Aorta (tissue), 5 donors: ENCODE measurements at regions not wholly inside any gene's neighbourhood (a gene's known extent, or its start where the extent isn't known, plus 50 kb on each side); places are given as distances from the start of the nearest gene placed in this dataset.

Experiments
- ATAC-seq: fragments of 200-7000 bp; cut with Tn5 transposase; one replicate; pipeline ENCODE4 v1.9.1; 2022; ENCODE audit warnings: moderate library complexity; ENCODE audit not compliant: low FRiP score
- DNase-seq, 2 donors: peaks; one replicate each; pipeline ENCODE4 v3.0.0-alpha.2; 2020
- H3K27ac ChIP-seq, 2 donors: one replicate each; pipeline ENCODE4 v1.5.1; 2013; ENCODE audit warnings: low read length in 2 of 2, mild to moderate bottlenecking in 2 of 2, moderate library complexity in 2 of 2, control low read depth in 1 of 2, inconsistent platforms in 1 of 2, low read depth in 1 of 2
- H3K27me3 ChIP-seq, 2 donors: one replicate each; pipeline ENCODE4 v1.6.1; 2013; ENCODE audit warnings: control low read depth in 1 of 2, low read length in 1 of 2, mild to moderate bottlenecking in 1 of 2, moderate library complexity in 1 of 2; ENCODE audit not compliant: insufficient read depth in 2 of 2, control insufficient read depth in 1 of 2
- H3K36me3 ChIP-seq, 2 donors: one replicate each; pipeline ENCODE4 v1.6.1; 2013; ENCODE audit warnings: control low read depth in 1 of 2, low read length in 1 of 2, mild to moderate bottlenecking in 1 of 2; ENCODE audit not compliant: insufficient read depth in 2 of 2, control insufficient read depth in 1 of 2
- H3K4me1 ChIP-seq, 2 donors: one replicate each; pipeline ENCODE4 v1.6.1; 2013; ENCODE audit warnings: low read length in 2 of 2, control low read depth in 1 of 2, mild to moderate bottlenecking in 1 of 2, moderate library complexity in 1 of 2; ENCODE audit not compliant: insufficient read depth in 2 of 2, control insufficient read depth in 1 of 2
- H3K4me3 ChIP-seq, 2 donors: one replicate each; pipeline ENCODE4 v1.5.1; 2013; ENCODE audit warnings: low read length in 2 of 2, control low read depth in 1 of 2, mild to moderate bottlenecking in 1 of 2
- H3K9me3 ChIP-seq: one replicate; pipeline ENCODE4 v1.6.1; 2013; ENCODE audit warnings: mild to moderate bottlenecking, low read length; ENCODE audit not compliant: control insufficient read depth
- WGBS, 2 donors: extraction: QIAGEN DNeasy Blood & Tissue Kit; methylation state at CpG; one replicate each; pipeline ENCODE4 v1.1.7; 2013; 5-methylcytosine and 5-hydroxymethylcytosine counted together
- intact Hi-C, 2 donors: fragments of 100-400 bp; cut with DNase I; formaldehyde crosslinking; loops; one replicate each; pipeline versions ENCODE4 v1.14.2 to v1.15.0; 2022
- donor health status: healthy with polysubstance abuse.
- donor health status: Bipolar disorder and iron deficiency.
- donor health status: DM: no; HTN: no; CAD: no.
- donor health status: DM: no; HTN: no; CAD: no.
- donor health status: DM: yes; HTN: yes; CAD: no.

DNA sequence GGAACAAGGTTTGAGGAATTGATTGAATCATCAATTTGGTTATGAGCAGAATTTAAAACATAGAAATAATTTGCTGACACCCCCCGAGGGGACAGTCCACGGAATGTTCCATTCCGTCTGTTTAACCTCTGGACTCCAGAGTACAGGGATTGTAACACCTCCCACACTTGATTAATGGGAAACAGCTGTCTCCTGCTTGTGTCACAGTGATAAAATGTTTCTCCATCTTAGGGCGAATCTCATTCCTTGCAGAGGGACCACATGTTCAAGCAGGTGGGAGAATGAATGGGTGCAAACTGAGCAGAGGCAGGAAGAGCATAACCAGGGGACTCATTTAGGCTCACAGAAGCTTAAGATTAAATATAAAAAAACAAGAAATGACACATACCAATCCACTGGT lies 249.5 kb upstream of the RBFOX1 start:
- no peak for ATAC-seq
- intact Hi-C loops, result no loop called here
- no peaks in the 10 kb centered on the region for H3K4me1 ChIP-seq

DNA sequence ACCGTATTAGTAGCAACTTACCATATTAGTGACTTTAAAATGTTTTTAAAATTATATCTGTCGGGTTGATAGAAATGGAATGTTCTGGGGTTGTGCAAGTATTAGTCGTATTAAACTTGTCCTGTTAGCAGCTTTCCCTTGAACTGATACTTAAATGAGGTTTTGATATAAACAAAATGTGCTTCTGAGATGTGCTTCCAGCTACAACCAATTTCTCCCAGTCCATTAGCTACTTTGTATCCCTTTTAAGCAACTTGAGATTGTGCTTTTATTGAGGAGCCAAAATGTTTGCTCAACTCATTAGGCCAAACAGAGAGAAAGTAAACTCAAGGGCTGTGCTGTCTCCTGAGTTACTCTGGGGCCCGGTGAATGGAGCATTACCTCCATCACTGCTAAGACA lies 255.0 kb upstream of the RBFOX1 start:
- H3K9me3 ChIP-seq, result no peaks in the 10 kb centered on the region
- ATAC-seq (no peak), DNase-seq (no peak)
- intact Hi-C loops, result no loop called here
- 55 to 65% methylated on average over 4 of the region's 4 CpGs for WGBS, 2 donors
- H3K27me3 ChIP-seq, result no peaks in the 10 kb centered on the region
- no peak overlapping the region for H3K27ac ChIP-seq
- H3K36me3 ChIP-seq, result no peaks in the 10 kb centered on the region
- H3K4me3 ChIP-seq, result no peak overlapping the region
- H3K4me1 ChIP-seq, result no peaks in the 10 kb centered on the region

More for the DNA sequence above, 249.5 kb upstream of the RBFOX1 start:
- DNase-seq, result no peak
- no peaks in the 10 kb centered on the region for H3K36me3 ChIP-seq
- H3K9me3 ChIP-seq, result no peaks in the 10 kb centered on the region
- H3K27ac ChIP-seq, result no peak overlapping the region
- WGBS, 2 donors, result 7 to 8% methylated on average over 4 of the region's 4 CpGs
- H3K27me3 ChIP-seq, result no peaks in the 10 kb centered on the region
- no peak overlapping the region for H3K4me3 ChIP-seq

DNA sequence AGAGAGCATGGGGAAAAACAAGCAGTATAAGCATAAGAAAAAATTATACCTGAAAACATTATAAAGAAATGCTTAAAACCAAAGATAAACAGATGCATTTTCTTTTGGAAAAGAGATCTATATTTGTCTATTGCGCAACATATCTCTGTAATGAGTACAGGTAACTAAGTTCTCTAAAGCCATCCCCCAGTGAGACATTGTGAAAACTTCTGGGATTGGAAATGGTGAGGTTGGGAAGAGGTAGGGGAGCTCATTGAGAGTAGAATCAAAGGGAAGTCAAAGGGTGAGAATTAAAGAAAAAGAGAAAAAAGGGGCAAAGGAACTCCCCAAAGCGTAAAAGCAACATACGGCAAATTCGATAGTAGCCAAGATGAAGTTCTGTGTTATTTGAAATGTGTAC lies 257.9 kb upstream of the RBFOX1 start:
- Histone ChIP-seq H3K4me3 (no peak overlapping the region), H3K36me3 (no peaks in the 10 kb centered on the region), H3K27me3 (no peaks in the 10 kb centered on the region), H3K4me1 (no peaks in the 10 kb centered on the region), H3K9me3 (no peaks in the 10 kb centered on the region), H3K27ac (no peak overlapping the region)
- intact Hi-C loops, result no loop called here
- WGBS, 2 donors, result 94 to 96% methylated on average over 4 of the region's 4 CpGs
- no peak for DNase-seq
- ATAC-seq, result no peak

DNA sequence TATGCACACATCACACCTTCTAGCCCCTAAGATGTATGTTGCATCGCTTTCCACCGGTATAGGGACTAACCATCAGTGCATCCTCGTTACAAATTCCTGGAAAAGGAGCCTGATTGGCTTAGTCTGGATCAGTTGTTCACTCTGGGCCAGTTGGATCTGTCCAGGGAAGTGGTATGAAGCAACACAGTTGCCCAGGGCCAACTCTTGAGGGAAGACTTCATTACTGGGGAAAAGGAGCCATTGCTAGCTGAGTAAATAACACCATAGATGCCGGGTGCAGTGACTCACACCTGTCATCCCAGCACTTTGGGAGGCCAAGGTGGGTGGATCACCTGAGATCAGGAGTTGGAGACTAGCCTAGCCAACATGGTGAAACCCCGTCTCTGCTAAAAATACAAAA lies 275.2 kb upstream of the RBFOX1 start:
- DNase-seq (no peak), ATAC-seq (no peak)
- 76 to 79% methylated on average over 5 of the region's 5 CpGs for WGBS, 2 donors
- no peaks in the 10 kb centered on the region for H3K27me3 ChIP-seq
- no peak overlapping the region for H3K4me3 ChIP-seq
- H3K9me3 ChIP-seq, result peaks cover 1% of the 10 kb centered on the region
- H3K27ac ChIP-seq, result no peak overlapping the region
- intact Hi-C loops, result no loop called here
- no peaks in the 10 kb centered on the region for H3K4me1 ChIP-seq
- no peaks in the 10 kb centered on the region for H3K36me3 ChIP-seq

DNA sequence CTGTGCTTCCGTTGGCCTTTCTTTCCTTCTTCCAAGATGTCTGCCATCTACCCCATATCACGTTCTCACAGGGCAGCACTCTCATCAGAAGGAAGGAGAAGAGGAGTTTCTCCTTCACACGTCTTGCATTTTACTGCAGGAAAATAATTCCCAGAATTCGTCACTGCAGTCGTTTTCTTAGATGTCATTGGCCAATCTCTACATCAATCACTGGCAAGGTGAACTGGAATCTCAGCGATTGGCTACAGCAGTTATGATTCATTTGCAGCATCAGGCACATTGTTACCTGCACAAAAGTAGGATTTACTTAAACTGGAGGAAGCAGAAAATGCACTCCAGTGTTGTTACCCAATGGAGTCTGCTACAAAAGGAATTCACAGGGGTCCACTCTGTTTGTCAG lies 277.2 kb upstream of the RBFOX1 start:
- Histone ChIP-seq H3K4me1 (no peaks in the 10 kb centered on the region), H3K27ac (no peak overlapping the region), H3K4me3 (no peak overlapping the region), H3K9me3 (peaks cover 1% of the 10 kb centered on the region), H3K27me3 (no peaks in the 10 kb centered on the region), H3K36me3 (no peaks in the 10 kb centered on the region)
- intact Hi-C loops, result no loop called here
- 58 to 64% methylated on average over 6 of the region's 6 CpGs for WGBS, 2 donors
- ATAC-seq (no peak), DNase-seq (no peak)

DNA sequence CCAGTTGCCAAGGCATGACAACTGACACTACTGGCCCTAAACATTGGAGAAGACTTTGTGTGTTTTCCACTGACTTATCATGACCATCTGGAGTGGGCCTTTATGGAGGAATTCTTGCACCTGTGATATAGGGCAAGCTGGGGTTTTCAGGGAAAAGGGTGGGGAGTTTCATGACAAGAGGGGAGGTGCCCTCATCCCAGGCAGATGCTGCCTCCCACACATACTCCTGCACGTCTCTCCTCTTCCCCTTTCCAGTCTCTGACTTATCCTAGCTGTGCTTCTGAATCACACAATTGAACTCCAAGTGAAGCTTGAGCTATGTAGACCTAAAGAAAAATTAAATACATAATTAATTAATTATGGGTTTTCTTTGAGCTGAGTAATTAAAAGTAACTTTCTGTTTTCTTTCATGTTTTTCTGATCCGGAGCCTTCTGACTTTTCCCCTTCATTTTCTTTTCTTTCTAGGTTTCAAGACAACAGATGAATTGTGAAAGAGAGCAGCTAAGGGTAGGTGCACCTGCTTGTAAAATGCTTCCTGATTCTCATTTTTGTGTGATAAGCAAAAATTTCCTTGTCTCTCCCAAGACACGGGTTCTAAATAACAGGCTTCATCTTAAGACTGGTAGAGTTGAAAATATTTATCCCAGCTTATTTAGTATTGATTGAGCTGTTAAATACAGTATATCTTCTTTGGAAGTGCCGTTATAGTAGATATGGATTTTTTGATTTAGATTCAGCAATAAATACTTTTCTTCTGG lies 280.9 kb upstream of the RBFOX1 start:
- Histone ChIP-seq H3K4me1 (no peaks in the 10 kb centered on the region), H3K4me3 (no peak overlapping the region), H3K36me3 (no peaks in the 10 kb centered on the region), H3K27me3 (no peaks in the 10 kb centered on the region), H3K9me3 (no peaks in the 10 kb centered on the region), H3K27ac (no peak overlapping the region)
- DNase-seq (no peak), ATAC-seq (no peak)
- WGBS, 2 donors, result 66 to 72% methylated on average over 4 of the region's 4 CpGs
- intact Hi-C loops, result no loop called here

DNA sequence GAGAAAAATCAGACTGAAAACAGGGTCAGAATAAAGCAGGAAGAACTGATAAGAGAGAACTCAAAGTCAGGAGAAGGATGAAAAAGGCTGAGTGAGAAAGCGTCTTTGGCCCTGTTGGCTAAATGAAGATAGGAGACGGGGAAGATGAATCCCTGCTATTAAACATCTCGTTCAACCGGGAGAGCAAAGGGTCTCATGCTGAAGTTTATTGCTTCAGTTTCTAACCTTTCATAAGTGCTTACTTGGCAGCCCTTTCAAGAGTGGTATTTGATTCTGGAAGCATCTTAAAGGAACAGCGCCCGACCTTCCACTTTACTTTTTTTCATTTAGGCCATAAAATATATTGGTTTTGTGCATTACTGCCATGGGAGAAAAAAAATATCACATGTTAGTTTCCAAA lies 288.3 kb upstream of the RBFOX1 start:
- Histone ChIP-seq H3K27me3 (no peaks in the 10 kb centered on the region), H3K4me1 (no peaks in the 10 kb centered on the region), H3K9me3 (peaks cover 3% of the 10 kb centered on the region), H3K36me3 (no peaks in the 10 kb centered on the region), H3K4me3 (no peak overlapping the region), H3K27ac (no peak overlapping the region)
- 62% methylated on average over 6 of the region's 6 CpGs for WGBS, 2 donors
- ATAC-seq (no peak), DNase-seq (no peak)
- intact Hi-C loops, result no loop called here

DNA sequence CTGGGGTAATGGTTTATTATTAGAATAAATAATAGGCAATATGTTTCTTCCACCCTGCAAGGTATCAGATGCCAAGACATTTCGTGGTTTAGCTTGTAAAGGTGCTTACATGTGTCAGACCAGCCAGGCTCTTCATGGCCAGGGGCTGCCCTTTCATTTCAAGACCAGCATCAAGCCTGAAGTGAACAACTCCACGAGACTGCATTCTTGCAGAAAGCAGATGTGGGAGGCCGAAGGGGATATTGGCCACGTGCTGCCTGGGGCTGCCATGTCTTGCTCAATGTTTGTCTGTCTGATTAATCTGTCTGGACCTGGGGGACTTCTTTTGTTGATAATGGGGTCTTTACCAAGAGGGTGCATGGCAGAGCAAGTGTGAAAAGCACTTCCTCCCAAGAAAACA lies 294.2 kb upstream of the RBFOX1 start:
- no peak for DNase-seq
- WGBS, 2 donors, result 43 to 45% methylated on average over 4 of the region's 4 CpGs
- Histone ChIP-seq H3K27me3 (no peaks in the 10 kb centered on the region), H3K4me1 (no peaks in the 10 kb centered on the region), H3K36me3 (no peaks in the 10 kb centered on the region), H3K27ac (no peak overlapping the region), H3K9me3 (peaks cover 4% of the 10 kb centered on the region), H3K4me3 (no peak overlapping the region)
- intact Hi-C loops, result no loop called here
- no peak for ATAC-seq

DNA sequence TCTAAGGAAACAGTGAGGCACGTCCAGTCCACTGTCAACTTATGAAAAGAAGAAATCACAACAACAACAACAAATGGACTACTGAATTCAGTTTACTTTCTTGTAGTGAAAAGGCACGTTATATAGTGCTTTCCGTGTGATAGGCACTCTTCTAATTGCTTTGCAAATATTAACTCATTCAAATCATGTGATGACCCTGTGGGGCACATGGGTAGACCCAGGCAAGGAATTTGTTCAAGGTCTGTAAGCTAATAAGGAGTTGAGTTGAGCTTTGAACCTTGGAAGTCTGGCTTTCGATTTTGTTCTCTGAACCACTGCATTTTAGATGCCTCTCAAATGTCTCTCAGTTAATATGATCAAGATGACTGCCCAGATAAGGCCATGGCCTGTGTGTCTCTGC lies 295.1 kb upstream of the RBFOX1 start:
- Histone ChIP-seq H3K36me3 (no peaks in the 10 kb centered on the region), H3K9me3 (peaks cover 3% of the 10 kb centered on the region), H3K4me1 (no peaks in the 10 kb centered on the region), H3K27ac (no peak overlapping the region), H3K27me3 (no peaks in the 10 kb centered on the region), H3K4me3 (no peak overlapping the region)
- no peak for ATAC-seq
- intact Hi-C loops, result no loop called here
- no peak for DNase-seq
- WGBS, 2 donors, result 76% methylated on average over 4 of the region's 4 CpGs
